T-cell (primary cell): ENCODE measurements at regions not wholly inside any gene's neighbourhood (a gene's known extent, or its start where the extent isn't known, plus 50 kb on each side); places are given as distances from the start of the nearest gene placed in this dataset.

Source experiments
- ATAC-seq, 4 experiments: fragments of 200-7000 bp in 3 of 4; fragments of 150-1000 bp in 1 of 4; cut with Tn5 transposase; replicated peaks in 1 of 4; 1 replicate in 3 of 4; 2 replicates in 1 of 4; pipeline ENCODE4 v1.10.0; 2021; ENCODE audit warnings: moderate library complexity in 3 of 4, mild to moderate bottlenecking in 2 of 4, moderate number of reproducible peaks in 1 of 4
- CTCF ChIA-PET, 2 donors: fragments of 300-600 bp; sonication (Branson Sonifier 250); formaldehyde crosslinking; loops; one replicate each; lab custom pipeline; 2022; ENCODE audit warnings: antibody characterized with exemption in 2 of 2; lab: Charles Lee
- POLR2A ChIA-PET, 2 donors: fragments of 300-600 bp; sonication (Branson Sonifier 250); formaldehyde crosslinking; loops; one replicate each; lab custom pipeline; 2022; ENCODE audit warnings: antibody characterized with exemption in 2 of 2; lab: Charles Lee
- DNase-seq, 35 experiments: peaks; one replicate each; pipeline versions ENCODE4 v3.0.0 to v3.0.0-alpha.2; 2013 to 2023
- H3K27ac ChIP-seq: one replicate; pipeline ENCODE4 v1.5.1; 2013; ENCODE audit warnings: low read length
- H3K27me3 ChIP-seq, 2 experiments: replicated peaks in 1 of 2; 1 replicate in 1 of 2; 2 replicates in 1 of 2; pipeline versions ENCODE4 v1.6.1 to v1.7.0; 2013; ENCODE audit warnings: low read length in 1 of 2, mixed read lengths in 1 of 2; ENCODE audit not compliant: control insufficient read depth in 2 of 2, insufficient read depth in 2 of 2; ENCODE audit errors: extremely low read depth in 1 of 2
- H3K36me3 ChIP-seq, 2 donors: 1 replicate in 1 of 2; 2 replicates in 1 of 2; pipeline versions ENCODE4 v1.6.1 to v1.7.0; 2013; ENCODE audit warnings: low read length in 1 of 2; ENCODE audit not compliant: control insufficient read depth in 2 of 2, insufficient read depth in 1 of 2; ENCODE audit errors: extremely low read depth in 1 of 2
- H3K4me1 ChIP-seq, 2 experiments: 1 replicate in 1 of 2; 2 replicates in 1 of 2; pipeline versions ENCODE4 v1.6.1 to v1.7.0; 2013; ENCODE audit warnings: low read length in 2 of 2, mixed read lengths in 1 of 2; ENCODE audit not compliant: insufficient read depth in 2 of 2, control insufficient read depth in 1 of 2; ENCODE audit errors: extremely low read depth in 1 of 2
- H3K4me3 ChIP-seq, 2 donors: 1 replicate in 1 of 2; 2 replicates in 1 of 2; pipeline versions ENCODE4 v1.5.1 to v1.7.0; 2013; ENCODE audit warnings: mild to moderate bottlenecking in 2 of 2, low read length in 1 of 2, moderate library complexity in 1 of 2; ENCODE audit not compliant: control insufficient read depth in 1 of 2; ENCODE audit errors: extremely low read depth in 1 of 2
- H3K9me3 ChIP-seq: 2 replicates; pipeline ENCODE4 v1.7.0; 2013
- H3K27ac Mint-ChIP-seq, 2 donors: one replicate each; pipeline ENCODE4 v1.8.0; 2020 to 2021; ENCODE audit warnings: mild to moderate bottlenecking in 2 of 2, mixed read lengths in 2 of 2
- H3K27me3 Mint-ChIP-seq, 2 donors: one replicate each; pipeline ENCODE4 v1.8.0; 2021 to 2022; ENCODE audit warnings: mixed read lengths in 2 of 2
- H3K36me3 Mint-ChIP-seq: one replicate; pipeline ENCODE4 v1.8.0; 2021; ENCODE audit warnings: mixed read lengths
- H3K4me1 Mint-ChIP-seq, 3 donors: one replicate each; pipeline ENCODE4 v1.8.0; 2020 to 2022; ENCODE audit warnings: mixed read lengths in 3 of 3, mild to moderate bottlenecking in 1 of 3
- H3K4me3 Mint-ChIP-seq, 3 donors: one replicate each; pipeline ENCODE4 v1.8.0; 2020 to 2022; ENCODE audit warnings: mild to moderate bottlenecking in 3 of 3, mixed read lengths in 3 of 3, moderate library complexity in 3 of 3
- H3K9me3 Mint-ChIP-seq, 3 donors: one replicate each; pipeline ENCODE4 v1.8.0; 2020 to 2022; ENCODE audit warnings: mixed read lengths in 3 of 3
- WGBS: methylation state at CpG from one replicate; pipeline ENCODE4 v1.1.5; 2013; ENCODE audit warnings: missing lambda C conversion rate; ENCODE audit not compliant: insufficient coverage; 5-methylcytosine and 5-hydroxymethylcytosine counted together

DNA sequence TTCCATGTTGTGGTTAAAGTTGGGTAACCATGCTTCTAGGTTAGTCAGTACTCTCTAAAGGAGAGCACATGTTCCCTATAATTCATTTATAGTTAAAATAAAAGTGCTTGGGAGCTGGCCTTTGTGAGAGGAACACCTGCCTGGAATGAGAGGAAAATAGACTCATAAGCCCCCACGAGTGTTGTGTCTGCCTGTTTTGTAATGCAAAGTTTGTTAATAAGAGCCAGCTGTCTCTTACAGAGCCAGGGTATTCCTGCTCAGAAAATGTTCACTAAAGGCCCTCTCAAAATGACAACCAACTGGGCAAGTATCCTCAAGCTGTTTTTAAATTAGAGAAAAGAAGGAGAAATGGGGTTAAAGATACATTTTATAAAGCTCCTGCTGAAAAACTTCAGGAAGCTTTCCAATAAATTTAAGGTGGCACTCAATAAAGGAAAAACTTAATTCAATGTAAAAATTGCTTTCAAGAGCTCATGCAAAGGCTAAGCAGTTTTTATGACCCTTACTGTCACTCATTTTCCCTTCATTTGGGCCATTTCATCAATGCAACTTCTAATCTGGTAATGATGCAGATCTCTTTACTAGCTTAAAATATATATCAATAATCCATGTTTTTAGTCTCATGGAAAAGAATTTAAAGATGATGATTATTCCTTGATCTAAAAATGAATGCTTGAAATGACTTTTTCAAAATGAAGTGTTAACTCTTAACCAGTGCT, 793.6 kb downstream of the STPG2 start:
- no peaks in the 10 kb centered on the region for H3K27me3 ChIP-seq
- no peak overlapping the region for H3K27ac Mint-ChIP-seq
- no peak overlapping the region for H3K4me3 ChIP-seq
- DNase-seq (no peak), ATAC-seq (no peak)
- no peak overlapping the region for H3K27ac ChIP-seq
- H3K36me3 ChIP-seq = no peaks in the 10 kb centered on the region
- no peaks in the 10 kb centered on the region for H3K4me1 ChIP-seq
- no CpG with 5 or more reads among the region's 1 CpG for WGBS
- no peaks in the 10 kb centered on the region for H3K27me3 Mint-ChIP-seq
- CTCF ChIA-PET = interaction anchor here in 1 of 2 donors (0.6 kb wide), 1 partner anchor 390 kb away, joined by 3 read pairs; no protein-coding TSS in a partner anchor
- no peak overlapping the region for H3K4me3 Mint-ChIP-seq
- H3K36me3 Mint-ChIP-seq = no peaks in the 10 kb centered on the region
- no peaks in the 10 kb centered on the region for H3K4me1 Mint-ChIP-seq
- peaks cover 4 to 5% (median 4%) of the 10 kb centered on the region in 3 donors for H3K9me3 Mint-ChIP-seq
- POLR2A ChIA-PET = no interaction called here
- H3K9me3 ChIP-seq = no peaks in the 10 kb centered on the region

DNA sequence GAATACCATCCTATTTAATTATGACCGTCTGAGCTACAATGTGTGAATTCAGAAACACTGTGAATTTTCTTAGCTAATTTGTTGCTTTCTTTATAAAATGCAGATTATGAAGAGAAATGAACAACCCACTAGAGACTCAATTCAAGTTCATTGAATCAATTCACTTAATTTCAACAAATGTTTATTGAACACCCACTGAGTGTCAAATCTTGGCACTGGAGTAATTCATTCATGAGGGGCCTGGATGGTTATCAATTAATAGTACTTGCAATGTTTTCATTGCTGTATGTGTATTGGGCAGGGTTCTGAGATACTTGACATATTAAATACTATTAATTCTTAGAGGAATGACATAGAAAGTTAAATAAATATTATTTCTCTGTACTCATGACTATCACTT, 789.4 kb downstream of the STPG2 start:
- Mint-ChIP-seq H3K27ac (no peak overlapping the region), H3K9me3 (peaks cover 16 to 21% (median 20%) of the 10 kb centered on the region in 3 donors), H3K27me3 (no peaks in the 10 kb centered on the region), H3K36me3 (no peaks in the 10 kb centered on the region), H3K4me3 (no peak overlapping the region), H3K4me1 (no peaks in the 10 kb centered on the region)
- WGBS = no CpG with 5 or more reads among the region's 1 CpG
- H3K27me3 ChIP-seq = no peaks in the 10 kb centered on the region
- H3K36me3 ChIP-seq = no peaks in the 10 kb centered on the region
- H3K9me3 ChIP-seq = no peaks in the 10 kb centered on the region
- H3K4me3 ChIP-seq = no peak overlapping the region
- ChIA-PET CTCF (no interaction called here), POLR2A (no interaction called here)
- no peaks in the 10 kb centered on the region for H3K4me1 ChIP-seq
- DNase-seq (no peak), ATAC-seq (no peak)
- H3K27ac ChIP-seq = no peak overlapping the region

GRCh38 chr4:97359826-97360225, 783.5 kb downstream of the STPG2 start:
- Histone ChIP-seq H3K4me3 (no peak overlapping the region), H3K27ac (no peak overlapping the region), H3K9me3 (no peaks in the 10 kb centered on the region), H3K27me3 (no peaks in the 10 kb centered on the region), H3K36me3 (no peaks in the 10 kb centered on the region), H3K4me1 (no peaks in the 10 kb centered on the region)
- H3K27me3 Mint-ChIP-seq = no peaks in the 10 kb centered on the region
- H3K36me3 Mint-ChIP-seq = no peaks in the 10 kb centered on the region
- no peaks in the 10 kb centered on the region for H3K4me1 Mint-ChIP-seq
- no peak overlapping the region for H3K4me3 Mint-ChIP-seq
- H3K27ac Mint-ChIP-seq = no peak overlapping the region
- H3K9me3 Mint-ChIP-seq = peaks cover 20 to 32% (median 29%) of the 10 kb centered on the region in 3 donors
- WGBS = no CpG with 5 or more reads among the region's 2 CpGs
- POLR2A ChIA-PET = interaction anchor here in 1 of 2 donors (0.9 kb wide), 1 partner anchor 36 kb away, joined by 3 read pairs; no protein-coding TSS in a partner anchor
- DNase-seq (no peak), ATAC-seq (no peak)
- CTCF ChIA-PET = no interaction called here

- POLR2A ChIA-PET = no interaction called here
- Histone ChIP-seq H3K4me3 (no peak overlapping the region), H3K36me3 (no peaks in the 10 kb centered on the region), H3K4me1 (no peaks in the 10 kb centered on the region), H3K9me3 (no peaks in the 10 kb centered on the region), H3K27me3 (no peaks in the 10 kb centered on the region), H3K27ac (no peak overlapping the region)
- H3K9me3 Mint-ChIP-seq = peaks cover 20 to 31% (median 27%) of the 10 kb centered on the region in 3 donors
- no peaks in the 10 kb centered on the region for H3K36me3 Mint-ChIP-seq
- ATAC-seq = no peak
- CTCF ChIA-PET = no interaction called here
- no peak overlapping the region for H3K27ac Mint-ChIP-seq
- H3K4me3 Mint-ChIP-seq = no peak overlapping the region
- H3K4me1 Mint-ChIP-seq = no peaks in the 10 kb centered on the region
- no peaks in the 10 kb centered on the region for H3K27me3 Mint-ChIP-seq
- no peak for DNase-seq
These were observed 782.5 kb downstream of the STPG2 start for GRCh38 chr4:97360733-97361132.

- H3K4me3 ChIP-seq = no peak overlapping the region
- no peaks in the 10 kb centered on the region for H3K27me3 Mint-ChIP-seq
- peaks cover 13 to 21% (median 18%) of the 10 kb centered on the region in 3 donors for H3K9me3 Mint-ChIP-seq
- no peaks in the 10 kb centered on the region for H3K4me1 Mint-ChIP-seq
- no peaks in the 10 kb centered on the region for H3K36me3 Mint-ChIP-seq
- no peaks in the 10 kb centered on the region for H3K27me3 ChIP-seq
- H3K4me3 Mint-ChIP-seq = no peak overlapping the region
- ATAC-seq (no peak), DNase-seq (no peak)
- H3K4me1 ChIP-seq = no peaks in the 10 kb centered on the region
- ChIA-PET CTCF (no interaction called here), POLR2A (no interaction called here)
- no peak overlapping the region for H3K27ac Mint-ChIP-seq
- no peak overlapping the region for H3K27ac ChIP-seq
- no peaks in the 10 kb centered on the region for H3K9me3 ChIP-seq
- H3K36me3 ChIP-seq = no peaks in the 10 kb centered on the region
These were observed 775.4 kb downstream of the STPG2 start for GRCh38 chr4:97367878-97368277.

- CTCF ChIA-PET = interaction anchor here in 1 of 2 donors (0.8 kb wide), 1 partner anchor 512 kb away, joined by 3 read pairs; no protein-coding TSS in a partner anchor
- H3K9me3 Mint-ChIP-seq = peaks cover 12 to 27% (median 14%) of the 10 kb centered on the region in 3 donors
These were observed 772.7 kb downstream of the STPG2 start for GRCh38 chr4:97370568-97370967.

More at GRCh38 chr4:97370568-97370967, 772.7 kb downstream of the STPG2 start:
- Histone ChIP-seq H3K9me3 (no peaks in the 10 kb centered on the region), H3K4me1 (no peaks in the 10 kb centered on the region), H3K27me3 (no peaks in the 10 kb centered on the region), H3K27ac (no peak overlapping the region), H3K4me3 (no peak overlapping the region), H3K36me3 (no peaks in the 10 kb centered on the region)
- H3K4me3 Mint-ChIP-seq = no peak overlapping the region
- no peak for DNase-seq
- H3K36me3 Mint-ChIP-seq = no peaks in the 10 kb centered on the region
- H3K4me1 Mint-ChIP-seq = no peaks in the 10 kb centered on the region
- WGBS = 57% methylated on average over 1 of the region's 3 CpGs
- ATAC-seq = no peak
- no peaks in the 10 kb centered on the region for H3K27me3 Mint-ChIP-seq
- H3K27ac Mint-ChIP-seq = no peak overlapping the region
- POLR2A ChIA-PET = no interaction called here
